Esophagus muscularis mucosa (tissue), 4 donors: ENCODE measurements at regions not wholly inside any gene's neighbourhood (a gene's known extent, or its start where the extent isn't known, plus 50 kb on each side); places are given as distances from the start of the nearest gene placed in this dataset.

Experiments
- EP300 ChIP-seq: sonication (generic); formaldehyde crosslinking; IDR thresholded peaks from one replicate; pipeline ENCODE4 v1.6.1; 2017; ENCODE audit warnings: antibody characterized with exemption
- POLR2A ChIP-seq: fragments of 450-650 bp; IDR thresholded peaks from one replicate; pipeline ENCODE4 v1.6.1; 2017; ENCODE audit warnings: antibody characterized with exemption, moderate library complexity, mild to moderate bottlenecking, low read depth
- TF ChIP-seq, protein P1 (sequence below), 3 experiments: fragments of 200-600 bp in 2 of 3; fragments of 450-650 bp in 1 of 3; sonication (generic) in 2 of 3; IDR thresholded peaks; one replicate each; pipeline ENCODE4 v1.5.1; 2017 to 2019; ENCODE audit warnings: antibody characterized with exemption in 3 of 3, mild to moderate bottlenecking in 2 of 3, moderate library complexity in 1 of 3

- TF ChIP-seq POLR2A: no peak
- TF ChIP-seq, protein P1, sequence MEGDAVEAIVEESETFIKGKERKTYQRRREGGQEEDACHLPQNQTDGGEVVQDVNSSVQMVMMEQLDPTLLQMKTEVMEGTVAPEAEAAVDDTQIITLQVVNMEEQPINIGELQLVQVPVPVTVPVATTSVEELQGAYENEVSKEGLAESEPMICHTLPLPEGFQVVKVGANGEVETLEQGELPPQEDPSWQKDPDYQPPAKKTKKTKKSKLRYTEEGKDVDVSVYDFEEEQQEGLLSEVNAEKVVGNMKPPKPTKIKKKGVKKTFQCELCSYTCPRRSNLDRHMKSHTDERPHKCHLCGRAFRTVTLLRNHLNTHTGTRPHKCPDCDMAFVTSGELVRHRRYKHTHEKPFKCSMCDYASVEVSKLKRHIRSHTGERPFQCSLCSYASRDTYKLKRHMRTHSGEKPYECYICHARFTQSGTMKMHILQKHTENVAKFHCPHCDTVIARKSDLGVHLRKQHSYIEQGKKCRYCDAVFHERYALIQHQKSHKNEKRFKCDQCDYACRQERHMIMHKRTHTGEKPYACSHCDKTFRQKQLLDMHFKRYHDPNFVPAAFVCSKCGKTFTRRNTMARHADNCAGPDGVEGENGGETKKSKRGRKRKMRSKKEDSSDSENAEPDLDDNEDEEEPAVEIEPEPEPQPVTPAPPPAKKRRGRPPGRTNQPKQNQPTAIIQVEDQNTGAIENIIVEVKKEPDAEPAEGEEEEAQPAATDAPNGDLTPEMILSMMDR (IDR thresholded peaks at IDR 0.05): no peak
- TF ChIP-seq EP300: no peak
Observed at GRCh38 chr11:26905368-26905767, 88.5 kb upstream of the FIBIN start.
